ENCODE measurements at regions not wholly inside any gene's neighbourhood (a gene's known extent, or its start where the extent isn't known, plus 50 kb on each side); places are given as distances from the start of the nearest gene placed in this dataset.

- TF ChIP-seq CTCF (IDR thresholded peaks at IDR 0.05) (no peak), POLR2A (IDR thresholded peaks at IDR 0.05) (no peak)
These were observed 502.6 kb upstream of the JAG1 start for GRCh38 chr20:11176431-11176830.
